ENCODE measurements at regions not wholly inside any gene's neighbourhood (a gene's known extent, or its start where the extent isn't known, plus 50 kb on each side); places are given as distances from the start of the nearest gene placed in this dataset.

DNA sequence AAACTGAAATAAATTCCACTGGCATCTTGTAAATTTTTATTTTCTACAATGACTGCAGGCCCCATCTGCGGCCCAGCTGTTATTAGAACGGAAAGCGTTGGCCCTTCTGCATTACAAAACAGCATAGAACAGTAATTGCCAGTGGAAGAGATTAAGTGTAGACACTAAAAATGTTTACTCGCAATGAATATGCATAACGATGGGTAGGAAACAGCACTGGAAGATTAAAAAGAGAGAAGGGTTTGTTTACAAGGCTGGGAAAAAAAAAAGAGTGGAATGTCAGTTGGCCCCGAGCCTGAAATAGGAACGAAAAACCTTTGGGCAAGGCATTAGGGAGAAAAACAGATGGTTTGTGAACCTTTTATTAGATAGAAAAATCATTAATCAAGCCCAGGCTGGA lies 275.9 kb upstream of the TCF4 start:
- DNase-seq: no peak
- POLR2A ChIA-PET: no interaction called here

DNA sequence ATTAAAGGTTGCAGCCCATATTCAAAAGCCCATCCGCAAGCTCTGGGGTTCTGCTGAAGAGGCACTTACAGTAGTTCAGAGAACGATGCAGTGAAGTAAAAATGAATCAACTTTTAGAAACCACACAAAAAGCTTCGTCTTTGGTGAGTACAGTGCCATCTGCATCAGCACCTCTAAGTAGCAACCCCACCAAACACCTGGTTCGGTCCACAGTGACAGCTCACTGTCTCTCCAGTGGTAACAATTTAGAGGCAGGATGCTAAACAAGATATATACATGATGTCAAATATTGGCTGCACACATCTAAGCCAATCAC lies 275.4 kb upstream of the TCF4 start:
- no peak for DNase-seq
- no TSS peak for BruUV-seq (replicated peaks)
- Mint-ChIP-seq H3K27ac (ENCODE audit: unreplicated experiment) (no peak overlapping the region), H3K36me3 (ENCODE audit: insufficient read depth, unreplicated experiment) (no peaks in the 10 kb centered on the region), H3K27me3 (ENCODE audit: insufficient read depth, unreplicated experiment) (no peaks in the 10 kb centered on the region), H3K9me3 (ENCODE audit: unreplicated experiment) (no peaks in the 10 kb centered on the region), H3K4me1 (ENCODE audit: low read depth, unreplicated experiment) (peaks cover 6% of the 10 kb centered on the region), H3K4me3 (ENCODE audit: unreplicated experiment) (no peak overlapping the region)
- TF ChIP-seq, protein P1, sequence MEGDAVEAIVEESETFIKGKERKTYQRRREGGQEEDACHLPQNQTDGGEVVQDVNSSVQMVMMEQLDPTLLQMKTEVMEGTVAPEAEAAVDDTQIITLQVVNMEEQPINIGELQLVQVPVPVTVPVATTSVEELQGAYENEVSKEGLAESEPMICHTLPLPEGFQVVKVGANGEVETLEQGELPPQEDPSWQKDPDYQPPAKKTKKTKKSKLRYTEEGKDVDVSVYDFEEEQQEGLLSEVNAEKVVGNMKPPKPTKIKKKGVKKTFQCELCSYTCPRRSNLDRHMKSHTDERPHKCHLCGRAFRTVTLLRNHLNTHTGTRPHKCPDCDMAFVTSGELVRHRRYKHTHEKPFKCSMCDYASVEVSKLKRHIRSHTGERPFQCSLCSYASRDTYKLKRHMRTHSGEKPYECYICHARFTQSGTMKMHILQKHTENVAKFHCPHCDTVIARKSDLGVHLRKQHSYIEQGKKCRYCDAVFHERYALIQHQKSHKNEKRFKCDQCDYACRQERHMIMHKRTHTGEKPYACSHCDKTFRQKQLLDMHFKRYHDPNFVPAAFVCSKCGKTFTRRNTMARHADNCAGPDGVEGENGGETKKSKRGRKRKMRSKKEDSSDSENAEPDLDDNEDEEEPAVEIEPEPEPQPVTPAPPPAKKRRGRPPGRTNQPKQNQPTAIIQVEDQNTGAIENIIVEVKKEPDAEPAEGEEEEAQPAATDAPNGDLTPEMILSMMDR (IDR thresholded peaks at IDR 0.05; ENCODE audit: insufficient read depth in 1 of 2, low read depth in 1 of 2, low read length in 1 of 2, severe bottlenecking in 1 of 2, unreplicated experiment in 1 of 2): no peak
- H3K27me3 ChIP-seq (replicated peaks; ENCODE audit: control insufficient read depth, insufficient read depth, low read length): no peaks in the 10 kb centered on the region
- no peaks in the 10 kb centered on the region for H3K36me3 ChIP-seq (ENCODE audit: control insufficient read depth, insufficient read depth, low read length)
- CTCF ChIA-PET: no interaction called here
- H3K4me1 ChIP-seq: no peaks in the 10 kb centered on the region
- no peak overlapping the region for H3K4me3 ChIP-seq (ENCODE audit: low read depth, low read length)
- H3K9me3 ChIP-seq: no peaks in the 10 kb centered on the region
- POLR2A ChIA-PET: no interaction called here
- intact Hi-C loops (cut with micrococcal nuclease; ENCODE audit: unreplicated experiment): no loop called here

More for the DNA sequence above, 275.9 kb upstream of the TCF4 start:
- H3K4me3 ChIP-seq (ENCODE audit: low read depth, low read length): no peak overlapping the region
- no peaks in the 10 kb centered on the region for H3K4me1 ChIP-seq
- H3K36me3 ChIP-seq (ENCODE audit: control insufficient read depth, insufficient read depth, low read length): no peaks in the 10 kb centered on the region
- H3K27me3 ChIP-seq (replicated peaks; ENCODE audit: control insufficient read depth, insufficient read depth, low read length): no peaks in the 10 kb centered on the region
- TF ChIP-seq, protein P1 (IDR thresholded peaks at IDR 0.05; ENCODE audit: insufficient read depth in 1 of 2, low read depth in 1 of 2, low read length in 1 of 2, severe bottlenecking in 1 of 2, unreplicated experiment in 1 of 2): no peak
- intact Hi-C loops (cut with micrococcal nuclease; ENCODE audit: unreplicated experiment): no loop called here
- Mint-ChIP-seq H3K9me3 (ENCODE audit: unreplicated experiment) (no peaks in the 10 kb centered on the region), H3K4me1 (ENCODE audit: low read depth, unreplicated experiment) (peaks cover 6% of the 10 kb centered on the region), H3K27me3 (ENCODE audit: insufficient read depth, unreplicated experiment) (no peaks in the 10 kb centered on the region), H3K27ac (ENCODE audit: unreplicated experiment) (no peak overlapping the region), H3K4me3 (ENCODE audit: unreplicated experiment) (no peak overlapping the region), H3K36me3 (ENCODE audit: insufficient read depth, unreplicated experiment) (no peaks in the 10 kb centered on the region)
- CTCF ChIA-PET: no interaction called here
- no peaks in the 10 kb centered on the region for H3K9me3 ChIP-seq
- BruUV-seq (replicated peaks): no TSS peak

DNA sequence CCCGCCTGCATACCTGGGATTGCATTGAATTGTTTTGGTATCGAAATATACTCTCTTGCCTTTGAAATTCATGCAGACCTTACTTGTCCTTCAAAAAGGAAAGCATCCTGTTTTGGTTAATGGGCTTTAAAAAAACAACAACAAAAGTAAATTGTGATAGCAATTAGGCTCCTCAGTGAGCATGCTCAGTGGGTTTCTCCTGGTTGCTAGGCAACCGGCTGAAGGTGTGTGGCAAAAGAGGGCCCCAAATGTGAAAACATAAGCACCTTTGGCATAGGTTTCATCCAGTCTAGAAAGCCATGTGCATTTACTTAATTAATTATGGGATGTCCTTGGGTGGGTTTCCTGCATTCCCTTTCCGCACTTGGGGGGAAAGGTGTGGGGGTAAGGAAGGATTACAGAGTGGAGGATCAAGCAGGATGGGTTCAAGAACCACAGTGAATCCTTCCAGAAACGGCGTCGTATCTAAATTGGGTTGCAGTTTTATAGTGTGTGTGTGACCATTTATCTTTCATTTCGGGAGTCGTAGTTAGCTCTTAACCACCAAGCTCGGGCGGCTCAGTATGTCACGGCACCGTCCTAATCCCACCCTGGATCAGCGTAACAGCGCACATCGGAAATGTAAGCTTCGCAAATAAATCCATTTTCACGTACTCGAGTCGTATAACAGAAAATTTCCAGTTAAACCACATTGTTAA lies 274.9 kb upstream of the TCF4 start:
- Mint-ChIP-seq H3K27me3 (ENCODE audit: insufficient read depth, unreplicated experiment) (no peaks in the 10 kb centered on the region), H3K4me1 (ENCODE audit: low read depth, unreplicated experiment) (peaks cover 6% of the 10 kb centered on the region), H3K4me3 (ENCODE audit: unreplicated experiment) (no peak overlapping the region), H3K36me3 (ENCODE audit: insufficient read depth, unreplicated experiment) (no peaks in the 10 kb centered on the region), H3K27ac (ENCODE audit: unreplicated experiment) (no peak overlapping the region), H3K9me3 (ENCODE audit: unreplicated experiment) (no peaks in the 10 kb centered on the region)
- H3K9me3 ChIP-seq: no peaks in the 10 kb centered on the region
- TF ChIP-seq, protein P1 (IDR thresholded peaks at IDR 0.05; ENCODE audit: insufficient read depth in 1 of 2, low read depth in 1 of 2, low read length in 1 of 2, severe bottlenecking in 1 of 2, unreplicated experiment in 1 of 2): no peak
- BruUV-seq (replicated peaks): no TSS peak
- H3K4me1 ChIP-seq: no peaks in the 10 kb centered on the region
- no peaks in the 10 kb centered on the region for H3K36me3 ChIP-seq (ENCODE audit: control insufficient read depth, insufficient read depth, low read length)
- POLR2A ChIA-PET: no interaction called here
- CTCF ChIA-PET: no interaction called here
- DNase-seq: no peak
- no peaks in the 10 kb centered on the region for H3K27me3 ChIP-seq (replicated peaks; ENCODE audit: control insufficient read depth, insufficient read depth, low read length)
- intact Hi-C loops (cut with micrococcal nuclease; ENCODE audit: unreplicated experiment): no loop called here
- H3K4me3 ChIP-seq (ENCODE audit: low read depth, low read length): no peak overlapping the region

Data from Caco-2 (cell line).